H1 (cell line): ENCODE measurements at regions not wholly inside any gene's neighbourhood (a gene's known extent, or its start where the extent isn't known, plus 50 kb on each side); places are given as distances from the start of the nearest gene placed in this dataset.

Source experiments
- CBX8 ChIP-seq: fragments of 300-800, 300-1000 bp; sonication (generic); IDR thresholded peaks from 2 replicates; pipeline ENCODE4 v1.7.1; 2016; ENCODE audit warnings: low read depth, low read length, borderline replicate concordance
- EZH2 ChIP-seq: fragments of 200-600 bp; sonication (generic); IDR thresholded peaks from 2 replicates; pipeline ENCODE4 v1.7.1; 2012; ENCODE audit warnings: low read depth, mild to moderate bottlenecking, moderate library complexity, low read length, inconsistent platforms; ENCODE audit not compliant: severe bottlenecking
- JUND ChIP-seq: IDR thresholded peaks from 2 replicates; pipeline ENCODE4 v1.6.1; 2011; ENCODE audit warnings: mild to moderate bottlenecking, improper control_type of control experiment, low read length
- KDM1A ChIP-seq: fragments of 200-600, 300-600 bp; sonication (generic); IDR thresholded peaks from 2 replicates; pipeline ENCODE4 v1.7.1; 2016; ENCODE audit warnings: mild to moderate bottlenecking, low read length, borderline replicate concordance
- MAX ChIP-seq: IDR thresholded peaks from 2 replicates; pipeline ENCODE4 v1.6.1; 2012; ENCODE audit warnings: inconsistent platforms
- SIRT6 ChIP-seq: IDR thresholded peaks from one replicate; pipeline ENCODE4 v1.7.1; 2012; ENCODE audit warnings: low read length, inconsistent platforms
- TF ChIP-seq, protein P1 (sequence below): IDR thresholded peaks from 2 replicates; pipeline ENCODE4 v1.6.1; 2011; ENCODE audit warnings: low read depth, mild to moderate bottlenecking, low read length; ENCODE audit not compliant: insufficient read depth

DNA sequence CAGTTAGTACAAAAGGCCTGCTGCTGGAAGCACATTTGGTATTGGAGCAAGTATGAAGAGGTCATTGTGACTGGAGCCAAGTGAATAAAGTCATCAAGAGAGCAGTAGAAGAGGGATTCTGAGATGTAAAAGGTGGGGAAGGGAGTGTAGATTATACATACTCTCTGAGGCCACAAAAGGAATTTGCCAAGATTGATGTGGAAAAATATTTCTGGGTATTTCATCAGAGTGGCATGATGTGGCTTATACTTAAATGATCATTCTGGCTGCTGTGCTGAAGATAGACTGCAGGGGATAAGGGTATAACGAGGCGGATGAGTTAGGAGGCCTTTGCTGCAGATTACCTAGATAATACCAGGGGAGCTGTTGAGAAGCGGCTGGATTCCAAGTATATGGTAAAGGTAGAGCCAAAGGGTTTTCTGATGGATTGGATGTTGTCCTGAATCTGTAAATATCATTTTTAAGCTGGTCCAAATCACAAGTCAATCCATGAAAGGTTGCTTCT lies 231.8 kb upstream of the AGA start (continued):
- TF ChIP-seq MAX, result no peak
- no peak for TF ChIP-seq JUND
- no peak for TF ChIP-seq KDM1A
- no peak for TF ChIP-seq CBX8
- no peak for TF ChIP-seq SIRT6
- TF ChIP-seq EZH2, result no peak
- TF ChIP-seq, protein P1, sequence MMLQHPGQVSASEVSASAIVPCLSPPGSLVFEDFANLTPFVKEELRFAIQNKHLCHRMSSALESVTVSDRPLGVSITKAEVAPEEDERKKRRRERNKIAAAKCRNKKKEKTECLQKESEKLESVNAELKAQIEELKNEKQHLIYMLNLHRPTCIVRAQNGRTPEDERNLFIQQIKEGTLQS, result no peak
